ENCODE measurements at regions not wholly inside any gene's neighbourhood (a gene's known extent, or its start where the extent isn't known, plus 50 kb on each side); places are given as distances from the start of the nearest gene placed in this dataset.

DNA sequence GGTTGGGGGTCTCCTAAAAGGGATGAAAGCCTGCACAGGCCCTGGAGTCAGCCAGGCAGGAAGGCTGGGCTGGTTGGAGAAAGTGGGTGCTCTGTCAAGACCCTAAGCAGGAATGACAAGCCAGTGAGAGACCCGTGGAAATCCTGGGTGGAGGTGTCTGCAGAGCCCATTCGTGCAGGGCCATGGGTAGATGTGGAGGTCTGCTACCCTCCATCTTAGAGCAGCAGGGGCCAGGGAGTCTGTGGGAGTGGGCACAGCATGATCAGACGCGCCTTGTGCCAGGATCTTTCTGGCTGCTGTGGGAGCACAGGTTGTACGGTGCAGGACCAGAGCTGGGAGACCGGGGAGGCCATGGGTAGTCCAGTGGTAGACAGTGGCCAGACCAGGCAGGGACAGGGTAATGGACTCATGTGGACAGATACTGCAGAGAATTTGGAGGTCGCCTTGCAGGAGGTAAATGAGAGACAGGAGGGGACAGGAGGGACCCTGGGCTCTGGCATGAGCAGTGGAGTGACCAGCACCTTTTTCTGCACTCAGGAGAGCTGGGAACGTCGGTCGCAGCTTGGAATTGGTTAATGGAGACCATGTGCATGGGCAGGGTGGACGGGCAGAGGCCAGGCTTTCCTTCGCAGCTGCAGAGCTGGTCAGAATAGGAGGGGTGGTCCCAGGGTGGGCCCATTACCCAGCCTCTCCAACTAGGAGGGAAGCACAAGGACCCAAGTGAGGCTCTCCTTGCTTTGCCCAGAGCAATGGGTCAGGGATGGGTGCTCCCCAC lies 203.5 kb upstream of the PMEPA1 start (continued):
- TF ChIP-seq, protein P1, sequence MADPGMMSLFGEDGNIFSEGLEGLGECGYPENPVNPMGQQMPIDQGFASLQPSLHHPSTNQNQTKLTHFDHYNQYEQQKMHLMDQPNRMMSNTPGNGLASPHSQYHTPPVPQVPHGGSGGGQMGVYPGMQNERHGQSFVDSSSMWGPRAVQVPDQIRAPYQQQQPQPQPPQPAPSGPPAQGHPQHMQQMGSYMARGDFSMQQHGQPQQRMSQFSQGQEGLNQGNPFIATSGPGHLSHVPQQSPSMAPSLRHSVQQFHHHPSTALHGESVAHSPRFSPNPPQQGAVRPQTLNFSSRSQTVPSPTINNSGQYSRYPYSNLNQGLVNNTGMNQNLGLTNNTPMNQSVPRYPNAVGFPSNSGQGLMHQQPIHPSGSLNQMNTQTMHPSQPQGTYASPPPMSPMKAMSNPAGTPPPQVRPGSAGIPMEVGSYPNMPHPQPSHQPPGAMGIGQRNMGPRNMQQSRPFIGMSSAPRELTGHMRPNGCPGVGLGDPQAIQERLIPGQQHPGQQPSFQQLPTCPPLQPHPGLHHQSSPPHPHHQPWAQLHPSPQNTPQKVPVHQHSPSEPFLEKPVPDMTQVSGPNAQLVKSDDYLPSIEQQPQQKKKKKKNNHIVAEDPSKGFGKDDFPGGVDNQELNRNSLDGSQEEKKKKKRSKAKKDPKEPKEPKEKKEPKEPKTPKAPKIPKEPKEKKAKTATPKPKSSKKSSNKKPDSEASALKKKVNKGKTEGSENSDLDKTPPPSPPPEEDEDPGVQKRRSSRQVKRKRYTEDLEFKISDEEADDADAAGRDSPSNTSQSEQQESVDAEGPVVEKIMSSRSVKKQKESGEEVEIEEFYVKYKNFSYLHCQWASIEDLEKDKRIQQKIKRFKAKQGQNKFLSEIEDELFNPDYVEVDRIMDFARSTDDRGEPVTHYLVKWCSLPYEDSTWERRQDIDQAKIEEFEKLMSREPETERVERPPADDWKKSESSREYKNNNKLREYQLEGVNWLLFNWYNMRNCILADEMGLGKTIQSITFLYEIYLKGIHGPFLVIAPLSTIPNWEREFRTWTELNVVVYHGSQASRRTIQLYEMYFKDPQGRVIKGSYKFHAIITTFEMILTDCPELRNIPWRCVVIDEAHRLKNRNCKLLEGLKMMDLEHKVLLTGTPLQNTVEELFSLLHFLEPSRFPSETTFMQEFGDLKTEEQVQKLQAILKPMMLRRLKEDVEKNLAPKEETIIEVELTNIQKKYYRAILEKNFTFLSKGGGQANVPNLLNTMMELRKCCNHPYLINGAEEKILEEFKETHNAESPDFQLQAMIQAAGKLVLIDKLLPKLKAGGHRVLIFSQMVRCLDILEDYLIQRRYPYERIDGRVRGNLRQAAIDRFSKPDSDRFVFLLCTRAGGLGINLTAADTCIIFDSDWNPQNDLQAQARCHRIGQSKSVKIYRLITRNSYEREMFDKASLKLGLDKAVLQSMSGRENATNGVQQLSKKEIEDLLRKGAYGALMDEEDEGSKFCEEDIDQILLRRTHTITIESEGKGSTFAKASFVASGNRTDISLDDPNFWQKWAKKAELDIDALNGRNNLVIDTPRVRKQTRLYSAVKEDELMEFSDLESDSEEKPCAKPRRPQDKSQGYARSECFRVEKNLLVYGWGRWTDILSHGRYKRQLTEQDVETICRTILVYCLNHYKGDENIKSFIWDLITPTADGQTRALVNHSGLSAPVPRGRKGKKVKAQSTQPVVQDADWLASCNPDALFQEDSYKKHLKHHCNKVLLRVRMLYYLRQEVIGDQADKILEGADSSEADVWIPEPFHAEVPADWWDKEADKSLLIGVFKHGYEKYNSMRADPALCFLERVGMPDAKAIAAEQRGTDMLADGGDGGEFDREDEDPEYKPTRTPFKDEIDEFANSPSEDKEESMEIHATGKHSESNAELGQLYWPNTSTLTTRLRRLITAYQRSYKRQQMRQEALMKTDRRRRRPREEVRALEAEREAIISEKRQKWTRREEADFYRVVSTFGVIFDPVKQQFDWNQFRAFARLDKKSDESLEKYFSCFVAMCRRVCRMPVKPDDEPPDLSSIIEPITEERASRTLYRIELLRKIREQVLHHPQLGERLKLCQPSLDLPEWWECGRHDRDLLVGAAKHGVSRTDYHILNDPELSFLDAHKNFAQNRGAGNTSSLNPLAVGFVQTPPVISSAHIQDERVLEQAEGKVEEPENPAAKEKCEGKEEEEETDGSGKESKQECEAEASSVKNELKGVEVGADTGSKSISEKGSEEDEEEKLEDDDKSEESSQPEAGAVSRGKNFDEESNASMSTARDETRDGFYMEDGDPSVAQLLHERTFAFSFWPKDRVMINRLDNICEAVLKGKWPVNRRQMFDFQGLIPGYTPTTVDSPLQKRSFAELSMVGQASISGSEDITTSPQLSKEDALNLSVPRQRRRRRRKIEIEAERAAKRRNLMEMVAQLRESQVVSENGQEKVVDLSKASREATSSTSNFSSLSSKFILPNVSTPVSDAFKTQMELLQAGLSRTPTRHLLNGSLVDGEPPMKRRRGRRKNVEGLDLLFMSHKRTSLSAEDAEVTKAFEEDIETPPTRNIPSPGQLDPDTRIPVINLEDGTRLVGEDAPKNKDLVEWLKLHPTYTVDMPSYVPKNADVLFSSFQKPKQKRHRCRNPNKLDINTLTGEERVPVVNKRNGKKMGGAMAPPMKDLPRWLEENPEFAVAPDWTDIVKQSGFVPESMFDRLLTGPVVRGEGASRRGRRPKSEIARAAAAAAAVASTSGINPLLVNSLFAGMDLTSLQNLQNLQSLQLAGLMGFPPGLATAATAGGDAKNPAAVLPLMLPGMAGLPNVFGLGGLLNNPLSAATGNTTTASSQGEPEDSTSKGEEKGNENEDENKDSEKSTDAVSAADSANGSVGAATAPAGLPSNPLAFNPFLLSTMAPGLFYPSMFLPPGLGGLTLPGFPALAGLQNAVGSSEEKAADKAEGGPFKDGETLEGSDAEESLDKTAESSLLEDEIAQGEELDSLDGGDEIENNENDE (IDR thresholded peaks at IDR 0.05; ENCODE audit: insufficient replicate concordance, low read length), result no peak
- TF ChIP-seq SP1 (IDR thresholded peaks at IDR 0.05; ENCODE audit: low read depth, low read length) (no peak), POLR2AphosphoS5 (IDR thresholded peaks at IDR 0.05; ENCODE audit: low read depth, low read length) (no peak), HDAC2 (IDR thresholded peaks at IDR 0.05; ENCODE audit: borderline replicate concordance in 1 of 2, low read depth in 2 of 2, low read length in 2 of 2) (no peak), CBX5 (IDR thresholded peaks at IDR 0.05; ENCODE audit: low read depth, low read length) (no peak), ASH2L (IDR thresholded peaks at IDR 0.05; ENCODE audit: low read length) (no peak), YY1 (IDR thresholded peaks at IDR 0.05; ENCODE audit: low read depth, low read length) (no peak)
- TF ChIP-seq, protein P2, sequence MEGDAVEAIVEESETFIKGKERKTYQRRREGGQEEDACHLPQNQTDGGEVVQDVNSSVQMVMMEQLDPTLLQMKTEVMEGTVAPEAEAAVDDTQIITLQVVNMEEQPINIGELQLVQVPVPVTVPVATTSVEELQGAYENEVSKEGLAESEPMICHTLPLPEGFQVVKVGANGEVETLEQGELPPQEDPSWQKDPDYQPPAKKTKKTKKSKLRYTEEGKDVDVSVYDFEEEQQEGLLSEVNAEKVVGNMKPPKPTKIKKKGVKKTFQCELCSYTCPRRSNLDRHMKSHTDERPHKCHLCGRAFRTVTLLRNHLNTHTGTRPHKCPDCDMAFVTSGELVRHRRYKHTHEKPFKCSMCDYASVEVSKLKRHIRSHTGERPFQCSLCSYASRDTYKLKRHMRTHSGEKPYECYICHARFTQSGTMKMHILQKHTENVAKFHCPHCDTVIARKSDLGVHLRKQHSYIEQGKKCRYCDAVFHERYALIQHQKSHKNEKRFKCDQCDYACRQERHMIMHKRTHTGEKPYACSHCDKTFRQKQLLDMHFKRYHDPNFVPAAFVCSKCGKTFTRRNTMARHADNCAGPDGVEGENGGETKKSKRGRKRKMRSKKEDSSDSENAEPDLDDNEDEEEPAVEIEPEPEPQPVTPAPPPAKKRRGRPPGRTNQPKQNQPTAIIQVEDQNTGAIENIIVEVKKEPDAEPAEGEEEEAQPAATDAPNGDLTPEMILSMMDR (IDR thresholded peaks at IDR 0.05; ENCODE audit: control extremely low read depth in 1 of 3, insufficient read depth in 1 of 3, low read depth in 1 of 3, low read length in 3 of 3), result no peak

Measured in H1 (cell line).